Peyer's patch (tissue), 4 donors: ENCODE measurements at regions not wholly inside any gene's neighbourhood (a gene's known extent, or its start where the extent isn't known, plus 50 kb on each side); places are given as distances from the start of the nearest gene placed in this dataset.

Experiments
- DNase-seq, 3 donors: peaks; one replicate each; pipeline ENCODE4 v3.0.0-alpha.2; 2017 to 2019
- H3K27ac ChIP-seq, 4 donors: fragments of 200-600 bp; sonication (generic); one replicate each; pipeline ENCODE4 v1.5.1; 2016 to 2019
- H3K27me3 ChIP-seq, 2 donors: fragments of 200-600 bp; sonication (generic); one replicate each; pipeline ENCODE4 v1.5.1; 2019
- H3K36me3 ChIP-seq, 3 donors: fragments of 200-600 bp; sonication (generic); one replicate each; pipeline ENCODE4 v1.5.1; 2016 to 2019
- H3K4me1 ChIP-seq, 4 donors: fragments of 200-600 bp; sonication (generic); one replicate each; pipeline ENCODE4 v1.5.1; 2016 to 2019
- H3K4me3 ChIP-seq, 4 donors: fragments of 200-600 bp; sonication (generic); 1 replicate in 3 of 4; 2 replicates in 1 of 4; pipeline ENCODE4 v1.5.1; 2016 to 2019; ENCODE audit warnings: mild to moderate bottlenecking in 1 of 4
- H3K9me3 ChIP-seq, 4 donors: fragments of 200-600 bp; sonication (generic); one replicate each; pipeline ENCODE4 v1.5.1; 2016 to 2019; ENCODE audit warnings: mild to moderate bottlenecking in 1 of 4
- CTCF ChIP-seq, 6 experiments: fragments of 450-650 bp in 4 of 6; fragments of 200-600 bp in 2 of 6; sonication (generic) in 1 of 6; IDR thresholded peaks; one replicate each; pipeline ENCODE4 v1.5.1; 2017 to 2019; ENCODE audit warnings: antibody characterized with exemption in 6 of 6, mild to moderate bottlenecking in 3 of 6, moderate library complexity in 1 of 6
- POLR2A ChIP-seq, 2 donors: fragments of 450-650 bp; IDR thresholded peaks; one replicate each; pipeline ENCODE4 v1.5.1; 2017; ENCODE audit warnings: antibody characterized with exemption in 2 of 2, mild to moderate bottlenecking in 2 of 2, moderate library complexity in 2 of 2

GRCh38 chr15:69891606-69892005, 206.1 kb downstream of the TLE3 start:
- Histone ChIP-seq H3K36me3 (no peaks in the 10 kb centered on the region), H3K27me3 (no peaks in the 10 kb centered on the region), H3K9me3 (no peaks in the 10 kb centered on the region), H3K4me3 (no peak overlapping the region), H3K27ac (no peak overlapping the region), H3K4me1 (no peaks in the 10 kb centered on the region)
- DNase-seq = no peak
- TF ChIP-seq POLR2A (IDR thresholded peaks at IDR 0.05) (no peak), CTCF (IDR thresholded peaks at IDR 0.05) (no peak)

GRCh38 chr15:69892351-69892750, 205.4 kb downstream of the TLE3 start:
- no peak overlapping the region for H3K27ac ChIP-seq
- no peaks in the 10 kb centered on the region for H3K36me3 ChIP-seq
- no peaks in the 10 kb centered on the region for H3K9me3 ChIP-seq
- TF ChIP-seq POLR2A (IDR thresholded peaks at IDR 0.05) (no peak), CTCF (IDR thresholded peaks at IDR 0.05) (no peak)
- no peaks in the 10 kb centered on the region for H3K4me1 ChIP-seq
- H3K27me3 ChIP-seq = no peaks in the 10 kb centered on the region
- DNase-seq = no peak
- H3K4me3 ChIP-seq = no peak overlapping the region

GRCh38 chr15:69893086-69893485, 204.6 kb downstream of the TLE3 start:
- no peaks in the 10 kb centered on the region for H3K27me3 ChIP-seq
- H3K27ac ChIP-seq = no peak overlapping the region
- H3K4me1 ChIP-seq = no peaks in the 10 kb centered on the region
- no peaks in the 10 kb centered on the region for H3K9me3 ChIP-seq
- TF ChIP-seq POLR2A (IDR thresholded peaks at IDR 0.05) (no peak), CTCF (IDR thresholded peaks at IDR 0.05) (no peak)
- H3K36me3 ChIP-seq = no peaks in the 10 kb centered on the region
- DNase-seq = no peak
- H3K4me3 ChIP-seq = no peak overlapping the region

- H3K4me1 ChIP-seq = no peaks in the 10 kb centered on the region
- no peak for DNase-seq
- no peak overlapping the region for H3K4me3 ChIP-seq
- H3K36me3 ChIP-seq = no peaks in the 10 kb centered on the region
- TF ChIP-seq CTCF (IDR thresholded peaks at IDR 0.05) = no peak
- no peak for TF ChIP-seq POLR2A (IDR thresholded peaks at IDR 0.05)
- no peaks in the 10 kb centered on the region for H3K9me3 ChIP-seq
- no peak overlapping the region for H3K27ac ChIP-seq
- no peaks in the 10 kb centered on the region for H3K27me3 ChIP-seq
These were observed 203.9 kb downstream of the TLE3 start for GRCh38 chr15:69893863-69894262.

- TF ChIP-seq CTCF (IDR thresholded peaks at IDR 0.05) = no peak
- TF ChIP-seq POLR2A (IDR thresholded peaks at IDR 0.05) = no peak
- no peak for DNase-seq
- Histone ChIP-seq H3K4me1 (no peaks in the 10 kb centered on the region), H3K4me3 (no peak overlapping the region), H3K36me3 (no peaks in the 10 kb centered on the region), H3K9me3 (no peaks in the 10 kb centered on the region), H3K27ac (no peak overlapping the region), H3K27me3 (no peaks in the 10 kb centered on the region)
These were observed 202.5 kb downstream of the TLE3 start for GRCh38 chr15:69895202-69895601.

GRCh38 chr15:69896606-69897005, 201.1 kb downstream of the TLE3 start:
- Histone ChIP-seq H3K4me3 (no peak overlapping the region), H3K9me3 (no peaks in the 10 kb centered on the region), H3K36me3 (no peaks in the 10 kb centered on the region), H3K27me3 (no peaks in the 10 kb centered on the region), H3K4me1 (no peaks in the 10 kb centered on the region), H3K27ac (no peak overlapping the region)
- no peak for DNase-seq
- TF ChIP-seq POLR2A (IDR thresholded peaks at IDR 0.05) = no peak
- no peak for TF ChIP-seq CTCF (IDR thresholded peaks at IDR 0.05)
